HepG2 (cell line): ENCODE measurements at regions not wholly inside any gene's neighbourhood (a gene's known extent, or its start where the extent isn't known, plus 50 kb on each side); places are given as distances from the start of the nearest gene placed in this dataset.

ENCODE experiments used
- ATAC-seq: fragments of 200-7000 bp; cut with Tn5 transposase; 3 replicates; pipeline ENCODE4 v1.9.1; 2020; ENCODE audit warnings: mild to moderate bottlenecking, moderate library complexity
- BruUV-seq: library from RNA; stranded (reverse); fragments of 400-500 nt; replicated peaks from 2 replicates; lab custom pipeline; 2021; lab: Mats Ljungman, UMichigan
- CTCF ChIA-PET: fragments of 300-600 bp; formaldehyde crosslinking; extraction: SDS; loops from one replicate; lab custom pipeline; 2021; ENCODE audit warnings: low total read pairs, inconsistent platforms, low intra/inter-chr PET ratio; lab: Yijun Ruan, JAX
- POLR2A ChIA-PET: fragments of 350-600 bp; sonication (Branson Sonifier 250); formaldehyde crosslinking; loops from one replicate; lab custom pipeline; 2020; ENCODE audit warnings: antibody characterized with exemption, inconsistent platforms; lab: Yijun Ruan, JAX
- DNase-seq: peaks from one replicate; pipeline ENCODE4 v3.0.0-alpha.2; 2015; ENCODE audit warnings: low spot score
- FAIRE-seq: peaks from 3 replicates; lab custom pipeline; 2011; peaks lifted over from hg19 to GRCh38; lab: Jason Lieb, UNC
- H2AFZ ChIP-seq: one replicate; pipeline ENCODE4 v1.6.1; 2011; ENCODE audit warnings: low read length, inconsistent platforms
- H3K27ac ChIP-seq: fragments of 300-600 bp; 3 replicates; pipeline ENCODE4 v1.8.0; 2011; ENCODE audit warnings: mixed run types, mild to moderate bottlenecking, mixed read lengths, low read length, inconsistent platforms; ENCODE audit not compliant: insufficient read depth; ENCODE audit errors: extremely low read length
- H3K27me3 ChIP-seq, 2 experiments: fragments of 200-600 bp in 1 of 2; 2 replicates in 1 of 2; 3 replicates in 1 of 2; pipeline versions ENCODE4 v1.6.0 to v1.8.0; 2011; ENCODE audit warnings: low read length in 2 of 2, mild to moderate bottlenecking in 2 of 2, moderate library complexity in 2 of 2, inconsistent platforms in 1 of 2; ENCODE audit not compliant: insufficient read depth in 2 of 2, control insufficient read depth in 1 of 2
- H3K36me3 ChIP-seq, 2 experiments: fragments of 200-600 bp in 1 of 2; replicated peaks in 1 of 2; 2 replicates in 1 of 2; 3 replicates in 1 of 2; pipeline versions ENCODE4 v1.5.1 to v1.8.0; 2011; ENCODE audit warnings: low read length in 2 of 2, inconsistent platforms in 1 of 2; ENCODE audit not compliant: insufficient read depth in 2 of 2, control insufficient read depth in 1 of 2
- H3K4me1 ChIP-seq: 2 replicates; pipeline ENCODE4 v1.5.1; 2012; ENCODE audit warnings: low read length, inconsistent platforms; ENCODE audit not compliant: insufficient read depth
- H3K4me2 ChIP-seq: 2 replicates; pipeline ENCODE4 v1.6.0; 2011; ENCODE audit warnings: low read depth, low read length, inconsistent platforms
- H3K4me3 ChIP-seq, 3 experiments: fragments of 200-600 bp in 1 of 3; sonication (generic), shearing (Covaris generic) in 1 of 3; replicated peaks in 1 of 3; 2 replicates each; pipeline ENCODE4 v1.5.1; 2011 to 2016; ENCODE audit warnings: low read length in 3 of 3, inconsistent platforms in 2 of 3, low read depth in 2 of 3, mild to moderate bottlenecking in 2 of 3, control low read depth in 1 of 3, mixed read lengths in 1 of 3; ENCODE audit not compliant: insufficient read depth in 1 of 3
- H3K79me2 ChIP-seq: one replicate; pipeline ENCODE4 v1.6.1; 2011; ENCODE audit warnings: low read length, inconsistent platforms; ENCODE audit not compliant: insufficient read depth
- H3K9ac ChIP-seq: 2 replicates; pipeline ENCODE4 v1.6.0; 2011; ENCODE audit warnings: mild to moderate bottlenecking, low read depth, low read length, inconsistent platforms; ENCODE audit not compliant: insufficient read depth
- H3K9me3 ChIP-seq: 2 replicates; pipeline ENCODE4 v1.5.1; 2012; ENCODE audit warnings: mild to moderate bottlenecking, low read length
- H4K20me1 ChIP-seq: 2 replicates; pipeline ENCODE4 v1.6.0; 2011; ENCODE audit warnings: inconsistent platforms, mild to moderate bottlenecking, low read length, moderate library complexity; ENCODE audit not compliant: insufficient read depth
- AHDC1 ChIP-seq: sonication (generic); formaldehyde crosslinking; IDR thresholded peaks from 2 replicates; pipeline ENCODE4 v1.5.1; 2020; ENCODE audit warnings: mild to moderate bottlenecking, missing genetic modification reagents, borderline replicate concordance
- ATF4 ChIP-seq, 2 experiments: fragments of 450-650 bp in 1 of 2; sonication (generic) in 1 of 2; formaldehyde crosslinking; IDR thresholded peaks; 2 replicates each; pipeline versions ENCODE4 v1.5.0 to v1.8.0; 2020 to 2022; ENCODE audit warnings: mild to moderate bottlenecking in 1 of 2, missing genetic modification reagents in 1 of 2
- ELF1 ChIP-seq: sonication (generic); formaldehyde crosslinking; IDR thresholded peaks from 2 replicates; pipeline ENCODE4 v1.4.0; 2020; ENCODE audit warnings: missing genetic modification reagents
- JUND ChIP-seq: sonication (generic); formaldehyde crosslinking; IDR thresholded peaks from 2 replicates; pipeline ENCODE4 v1.8.0; 2022; ENCODE audit warnings: mild to moderate bottlenecking, missing genetic modification reagents
- KDM1A ChIP-seq: IDR thresholded peaks from 2 replicates; pipeline ENCODE4 v1.6.1; 2016; ENCODE audit warnings: missing compliant biosample characterization
- MIER3 ChIP-seq: IDR thresholded peaks from 2 replicates; pipeline ENCODE4 v1.6.1; 2016; ENCODE audit warnings: missing compliant biosample characterization, borderline replicate concordance
- NFIC ChIP-seq: IDR thresholded peaks from 2 replicates; pipeline ENCODE4 v1.6.1; 2012; ENCODE audit warnings: mild to moderate bottlenecking, low read length, inconsistent platforms
- TBP ChIP-seq: sonication (generic); formaldehyde crosslinking; IDR thresholded peaks from 2 replicates; pipeline ENCODE4 v1.5.0; 2020; ENCODE audit warnings: missing genetic modification reagents
- TRIM24 ChIP-seq: sonication (generic); formaldehyde crosslinking; IDR thresholded peaks from 2 replicates; pipeline ENCODE4 v1.8.0; 2022; ENCODE audit warnings: mild to moderate bottlenecking, missing genetic modification reagents
- ZNF207 ChIP-seq: fragments of 450-650 bp; IDR thresholded peaks from 2 replicates; pipeline ENCODE4 v1.6.1; 2016; ENCODE audit warnings: antibody characterized with exemption, borderline replicate concordance
- ZNF263 ChIP-seq: sonication (generic); formaldehyde crosslinking; IDR thresholded peaks from 2 replicates; pipeline ENCODE4 v1.4.0; 2020; ENCODE audit warnings: missing genetic modification reagents
- ZSCAN20 ChIP-seq: sonication (generic); formaldehyde crosslinking; IDR thresholded peaks from 2 replicates; pipeline ENCODE4 v1.4.0; 2020; ENCODE audit warnings: missing genetic modification reagents, mild to moderate bottlenecking, borderline replicate concordance
- WGBS: methylation state at CpG from one replicate; pipeline ENCODE4 v1.1.6; 2017; ENCODE audit warnings: low lambda C conversion rate; 5-methylcytosine and 5-hydroxymethylcytosine counted together
- in situ Hi-C: cut with HindIII; loops from 2 replicates; pipeline ENCODE4 v1.10.0; 2017; ENCODE audit warnings: low pct_unique_long_range_greater_than_20kb; ENCODE audit not compliant: extremely low pct_ligation_motif_present
- intact Hi-C: fragments of 100-400 bp; cut with micrococcal nuclease; formaldehyde crosslinking; loops from one replicate; pipeline ENCODE4 v1.10.0; 2022; ENCODE audit not compliant: unreplicated experiment

GRCh38 chr4:151859641-151860040 is 98.8 kb upstream of the GATB start (continued):
- TF ChIP-seq TRIM24 (CRISPR knock-in tag) (no peak), ZNF263 (CRISPR knock-in tag) (no peak), ZSCAN20 (CRISPR knock-in tag) (no peak)

GRCh38 chr4:151858356-151858755 is 97.5 kb upstream of the GATB start:
- POLR2A ChIA-PET, result no interaction called here
- 43% methylated on average over 4 of the region's 4 CpGs for WGBS
- in situ Hi-C loops (no loop called here), intact Hi-C loops (no loop called here)
- Histone ChIP-seq H3K4me2 (no peak overlapping the region), H3K4me3 (no peak overlapping the region), H3K9ac (no peak overlapping the region), H3K27me3 (peaks cover 2 to 23% of the 10 kb centered on the region in 2 experiments; a peak in 2 of 5 replicates), H3K9me3 (no peaks in the 10 kb centered on the region), H3K4me1 (no peaks in the 10 kb centered on the region), H3K79me2 (no peaks in the 10 kb centered on the region), H2AFZ (no peak overlapping the region), H3K27ac (no peak overlapping the region), H3K36me3 (no peaks in the 10 kb centered on the region), H4K20me1 (no peaks in the 10 kb centered on the region)
- FAIRE-seq (no peak), ATAC-seq (no peak), DNase-seq (no peak)
- CTCF ChIA-PET, result no interaction called here
- TF ChIP-seq ZNF207, result no peak
- BruUV-seq, result no TSS peak

- WGBS, result 1% methylated on average over 4 of the region's 4 CpGs
- intact Hi-C loops, result no loop called here
- DNase-seq (no peak), FAIRE-seq (no peak), ATAC-seq (no peak)
- Histone ChIP-seq H3K27me3 (peaks cover 2 to 23% of the 10 kb centered on the region in 2 experiments; a peak in 2 of 5 replicates), H3K79me2 (no peaks in the 10 kb centered on the region), H2AFZ (no peak overlapping the region), H3K9ac (no peak overlapping the region), H3K9me3 (no peaks in the 10 kb centered on the region), H3K36me3 (no peaks in the 10 kb centered on the region), H4K20me1 (no peaks in the 10 kb centered on the region), H3K4me2 (no peak overlapping the region), H3K4me3 (no peak overlapping the region), H3K4me1 (no peaks in the 10 kb centered on the region), H3K27ac (no peak overlapping the region)
- ChIA-PET CTCF (no interaction called here), POLR2A (no interaction called here)
- in situ Hi-C loops, result no loop called here
- no TSS peak for BruUV-seq
- TF ChIP-seq AHDC1 (CRISPR knock-in tag), result no peak
- no peak for TF ChIP-seq JUND (CRISPR knock-in tag)
- TF ChIP-seq TBP (CRISPR knock-in tag), result no peak
- no peak for TF ChIP-seq MIER3 (CRISPR knock-in tag)
- no peak for TF ChIP-seq ELF1
- TF ChIP-seq ATF4 (CRISPR knock-in tag; IDR thresholded peaks at IDR 0.05), result no peak
- TF ChIP-seq KDM1A (CRISPR knock-in tag), result no peak
- no peak for TF ChIP-seq NFIC
These were observed 96.6 kb upstream of the GATB start for GRCh38 chr4:151857368-151857767.
